Calu3 (cell line): ENCODE measurements at regions not wholly inside any gene's neighbourhood (a gene's known extent, or its start where the extent isn't known, plus 50 kb on each side); places are given as distances from the start of the nearest gene placed in this dataset.

Experiments
- BruUV-seq: library from RNA; stranded (reverse); fragments of 400-500 nt; replicated peaks from 2 replicates; lab custom pipeline; 2021; lab: Mats Ljungman, UMichigan
- CTCF ChIA-PET: fragments of 300-600 bp; sonication (Branson Sonifier 250); formaldehyde crosslinking; loops from one replicate; lab custom pipeline; 2022; ENCODE audit warnings: antibody characterized with exemption; lab: Charles Lee
- DNase-seq: peaks from one replicate; pipeline ENCODE4 v3.0.0; 2022
- H3K27ac Mint-ChIP-seq: one replicate; pipeline ENCODE4 v1.8.0; 2022; ENCODE audit warnings: mixed read lengths; ENCODE audit not compliant: unreplicated experiment
- H3K27me3 Mint-ChIP-seq: one replicate; pipeline ENCODE4 v1.8.0; 2022; ENCODE audit warnings: mixed read lengths; ENCODE audit not compliant: unreplicated experiment
- H3K36me3 Mint-ChIP-seq: one replicate; pipeline ENCODE4 v1.8.0; 2022; ENCODE audit warnings: mild to moderate bottlenecking, moderate library complexity, mixed read lengths; ENCODE audit not compliant: insufficient read depth, unreplicated experiment
- H3K4me1 Mint-ChIP-seq: one replicate; pipeline ENCODE4 v1.8.0; 2022; ENCODE audit warnings: mild to moderate bottlenecking, low read depth, mixed read lengths; ENCODE audit not compliant: unreplicated experiment
- H3K4me3 Mint-ChIP-seq: one replicate; pipeline ENCODE4 v1.8.0; 2022; ENCODE audit warnings: mild to moderate bottlenecking, low read depth, moderate library complexity, mixed read lengths; ENCODE audit not compliant: unreplicated experiment
- H3K9me3 Mint-ChIP-seq: one replicate; pipeline ENCODE4 v1.8.0; 2022; ENCODE audit warnings: low read depth, mixed read lengths; ENCODE audit not compliant: unreplicated experiment
- CTCF ChIP-seq: fragments of 200-600 bp; IDR thresholded peaks from one replicate; pipeline ENCODE4 v1.8.0; 2022; ENCODE audit warnings: antibody characterized with exemption; ENCODE audit not compliant: unreplicated experiment
- intact Hi-C: fragments of 100-400 bp; cut with micrococcal nuclease; formaldehyde crosslinking; loops from one replicate; pipeline ENCODE4 v1.10.0; 2022; ENCODE audit not compliant: unreplicated experiment

- Mint-ChIP-seq H3K27ac (no peak overlapping the region), H3K27me3 (no peaks in the 10 kb centered on the region), H3K9me3 (peaks cover 2% of the 10 kb centered on the region), H3K4me3 (no peak overlapping the region), H3K36me3 (no peaks in the 10 kb centered on the region), H3K4me1 (no peaks in the 10 kb centered on the region)
- CTCF ChIA-PET = no interaction called here
- no peak for TF ChIP-seq CTCF
- intact Hi-C loops = no loop called here
- no TSS peak for BruUV-seq
- no peak for DNase-seq
These were observed 126.0 kb upstream of the GABRA2 start for GRCh38 chr4:46515940-46516339.

- BruUV-seq = no TSS peak
- DNase-seq = no peak
- Mint-ChIP-seq H3K27ac (no peak overlapping the region), H3K4me1 (no peaks in the 10 kb centered on the region), H3K27me3 (no peaks in the 10 kb centered on the region), H3K36me3 (no peaks in the 10 kb centered on the region), H3K9me3 (peaks cover under 1% of the 10 kb centered on the region), H3K4me3 (no peak overlapping the region)
- intact Hi-C loops = no loop called here
- TF ChIP-seq CTCF = no peak
- CTCF ChIA-PET = no interaction called here
These were observed 118.3 kb upstream of the GABRA2 start for GRCh38 chr4:46508216-46508615.

GRCh38 chr4:46506876-46507275 lies 116.9 kb upstream of the GABRA2 start:
- Mint-ChIP-seq H3K4me1 (no peaks in the 10 kb centered on the region), H3K4me3 (no peak overlapping the region), H3K27ac (no peak overlapping the region), H3K36me3 (no peaks in the 10 kb centered on the region), H3K9me3 (peaks cover 11% of the 10 kb centered on the region), H3K27me3 (no peaks in the 10 kb centered on the region)
- no peak for DNase-seq
- CTCF ChIA-PET = no interaction called here
- no TSS peak for BruUV-seq
- TF ChIP-seq CTCF = no peak
- intact Hi-C loops = no loop called here

- no peak for TF ChIP-seq CTCF
- Mint-ChIP-seq H3K9me3 (peaks cover 17% of the 10 kb centered on the region), H3K36me3 (no peaks in the 10 kb centered on the region), H3K27ac (no peak overlapping the region), H3K4me1 (no peaks in the 10 kb centered on the region), H3K4me3 (no peak overlapping the region), H3K27me3 (no peaks in the 10 kb centered on the region)
- intact Hi-C loops = no loop called here
- BruUV-seq = no TSS peak
- DNase-seq = no peak
- CTCF ChIA-PET = no interaction called here
These were observed 115.2 kb upstream of the GABRA2 start for GRCh38 chr4:46505131-46505530.

- H3K4me1 Mint-ChIP-seq = no peaks in the 10 kb centered on the region
- no peak for TF ChIP-seq CTCF
These were observed 113.8 kb upstream of the GABRA2 start for GRCh38 chr4:46503739-46504138.

More at GRCh38 chr4:46503739-46504138, 113.8 kb upstream of the GABRA2 start:
- peaks cover 17% of the 10 kb centered on the region for H3K9me3 Mint-ChIP-seq
- no peak overlapping the region for H3K27ac Mint-ChIP-seq
- H3K36me3 Mint-ChIP-seq = no peaks in the 10 kb centered on the region
- H3K27me3 Mint-ChIP-seq = no peaks in the 10 kb centered on the region
- no peak overlapping the region for H3K4me3 Mint-ChIP-seq
- no TSS peak for BruUV-seq
- intact Hi-C loops = no loop called here
- DNase-seq = no peak
- CTCF ChIA-PET = no interaction called here
